NT2/D1 (cell line): ENCODE measurements at regions not wholly inside any gene's neighbourhood (a gene's known extent, or its start where the extent isn't known, plus 50 kb on each side); places are given as distances from the start of the nearest gene placed in this dataset.

Experiments used
- SUZ12 ChIP-seq: IDR thresholded peaks from 2 replicates; pipeline ENCODE4 v1.6.1; 2011; ENCODE audit not compliant: insufficient read length, insufficient read depth; ENCODE audit errors: extremely low read depth
- YY1 ChIP-seq: IDR thresholded peaks from 2 replicates; pipeline ENCODE4 v1.6.1; 2011; ENCODE audit not compliant: insufficient read length, insufficient read depth

GRCh38 chr2:75326645-75327044, 127.3 kb upstream of the TACR1 start:
- no peak for TF ChIP-seq YY1
- TF ChIP-seq SUZ12, result no peak
